ENCODE measurements at regions not wholly inside any gene's neighbourhood (a gene's known extent, or its start where the extent isn't known, plus 50 kb on each side); places are given as distances from the start of the nearest gene placed in this dataset.

DNA sequence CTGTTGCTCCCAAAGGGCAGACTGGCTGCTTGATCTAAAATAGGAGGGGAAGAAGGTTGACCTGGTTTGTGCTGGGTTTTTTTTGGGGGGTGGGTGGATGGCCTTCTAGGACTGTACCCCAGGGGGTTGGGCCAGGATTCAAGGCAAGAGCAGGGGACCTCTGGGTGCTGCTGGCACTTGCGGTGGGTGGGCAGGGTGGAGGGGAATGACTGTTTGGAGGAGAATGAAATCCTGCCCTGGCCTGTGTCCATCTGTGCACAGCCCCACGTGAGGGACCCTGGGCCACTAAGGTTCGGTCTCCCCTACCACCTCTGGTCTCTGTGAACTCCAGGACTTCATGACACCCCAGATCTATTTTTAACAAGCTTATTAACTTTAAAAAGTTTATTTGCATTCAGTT lies 414.2 kb downstream of the PTPRU start:
- DNase-seq (ENCODE audit: low read depth): no peak
- H3K4me3 ChIP-seq (ENCODE audit: low read depth, low read length): no peak overlapping the region

DNA sequence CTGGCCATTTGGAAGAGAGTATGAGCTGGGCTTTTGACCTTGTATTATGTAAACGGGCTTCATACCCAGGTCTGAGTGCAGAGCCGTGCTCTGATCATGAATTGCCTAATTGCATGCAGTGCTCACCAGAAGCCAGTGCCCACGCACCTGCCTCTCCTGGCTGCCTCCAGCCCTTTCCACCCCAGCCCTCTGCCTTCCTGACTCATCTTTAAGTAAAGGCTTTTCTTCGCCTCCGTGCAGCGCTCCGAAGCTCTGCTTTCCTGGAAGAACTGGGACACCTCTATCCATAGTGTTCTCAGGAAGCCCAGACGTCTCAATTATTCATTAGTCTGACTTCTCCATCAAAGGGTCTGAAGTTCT lies 413.7 kb downstream of the PTPRU start:
- H3K4me3 ChIP-seq (ENCODE audit: low read depth, low read length): no peak overlapping the region
- TF ChIP-seq CTCF (conservative IDR thresholded peaks at IDR 0.05; ENCODE audit: low read depth, low read length): no peak
- no peak for DNase-seq (ENCODE audit: low read depth)

More for the DNA sequence above, 414.2 kb downstream of the PTPRU start:
- no peak for TF ChIP-seq CTCF (conservative IDR thresholded peaks at IDR 0.05; ENCODE audit: low read depth, low read length)

DNA sequence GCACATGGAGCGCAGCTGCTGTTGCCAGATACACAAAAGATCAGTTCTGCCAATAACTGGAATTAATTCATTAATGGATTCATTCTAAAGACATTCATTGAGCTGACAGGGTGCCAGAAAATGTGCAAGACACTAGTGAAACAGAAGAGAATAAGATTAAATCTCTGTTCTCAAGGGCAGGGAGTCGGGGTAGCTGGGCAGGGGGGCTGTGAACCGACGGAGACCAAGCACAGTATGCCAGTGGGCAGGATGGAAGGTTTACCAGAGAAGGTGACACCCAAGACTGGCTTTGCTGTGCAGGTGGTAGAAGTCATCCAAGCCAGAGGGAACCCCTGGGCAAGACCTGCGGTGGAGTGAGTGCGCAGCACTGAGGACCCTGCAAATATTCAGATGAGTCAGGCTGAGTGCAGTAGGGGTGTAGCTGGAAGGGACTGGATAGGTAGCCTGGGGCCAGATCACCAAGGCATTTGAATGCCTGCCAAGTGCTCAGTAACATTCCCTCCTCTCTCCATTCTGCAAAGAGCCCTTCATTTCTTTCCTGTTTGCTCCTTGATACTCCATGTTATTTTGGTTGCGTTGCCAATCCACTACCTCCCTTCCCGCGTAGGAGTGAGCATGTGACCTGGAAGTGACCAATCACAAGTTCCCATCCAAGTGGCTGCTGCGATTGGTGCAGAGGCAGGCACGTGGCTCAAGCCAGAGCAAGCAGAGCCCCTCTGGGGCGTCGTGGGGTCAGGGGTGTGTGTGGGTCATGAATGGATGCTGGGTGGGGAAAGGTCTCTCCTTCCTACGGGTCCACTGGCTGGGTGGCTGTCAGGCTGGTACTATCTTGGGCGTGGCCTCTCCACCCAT lies 413.1 kb downstream of the PTPRU start:
- DNase-seq (ENCODE audit: low read depth): no peak
- no peak for TF ChIP-seq CTCF (conservative IDR thresholded peaks at IDR 0.05; ENCODE audit: low read depth, low read length)
- no peak overlapping the region for H3K4me3 ChIP-seq (ENCODE audit: low read depth, low read length)

GRCh38 chr1:29648798-29649188 lies 412.5 kb downstream of the PTPRU start:
- no peak for DNase-seq (ENCODE audit: low read depth)
- TF ChIP-seq CTCF (conservative IDR thresholded peaks at IDR 0.05; ENCODE audit: low read depth, low read length): no peak
- no peak overlapping the region for H3K4me3 ChIP-seq (ENCODE audit: low read depth, low read length)

GRCh38 chr1:29648026-29648425 lies 411.7 kb downstream of the PTPRU start:
- no peak for TF ChIP-seq CTCF (conservative IDR thresholded peaks at IDR 0.05; ENCODE audit: low read depth, low read length)
- DNase-seq (ENCODE audit: low read depth): no peak
- no peak overlapping the region for H3K4me3 ChIP-seq (ENCODE audit: low read depth, low read length)

GRCh38 chr1:29647581-29647980 lies 411.3 kb downstream of the PTPRU start:
- no peak for DNase-seq (ENCODE audit: low read depth)
- TF ChIP-seq CTCF (conservative IDR thresholded peaks at IDR 0.05; ENCODE audit: low read depth, low read length): no peak
- H3K4me3 ChIP-seq (ENCODE audit: low read depth, low read length): no peak overlapping the region

All from epithelial cell of proximal tubule (primary cell).